ENCODE measurements at regions not wholly inside any gene's neighbourhood (a gene's known extent, or its start where the extent isn't known, plus 50 kb on each side); places are given as distances from the start of the nearest gene placed in this dataset.

DNA sequence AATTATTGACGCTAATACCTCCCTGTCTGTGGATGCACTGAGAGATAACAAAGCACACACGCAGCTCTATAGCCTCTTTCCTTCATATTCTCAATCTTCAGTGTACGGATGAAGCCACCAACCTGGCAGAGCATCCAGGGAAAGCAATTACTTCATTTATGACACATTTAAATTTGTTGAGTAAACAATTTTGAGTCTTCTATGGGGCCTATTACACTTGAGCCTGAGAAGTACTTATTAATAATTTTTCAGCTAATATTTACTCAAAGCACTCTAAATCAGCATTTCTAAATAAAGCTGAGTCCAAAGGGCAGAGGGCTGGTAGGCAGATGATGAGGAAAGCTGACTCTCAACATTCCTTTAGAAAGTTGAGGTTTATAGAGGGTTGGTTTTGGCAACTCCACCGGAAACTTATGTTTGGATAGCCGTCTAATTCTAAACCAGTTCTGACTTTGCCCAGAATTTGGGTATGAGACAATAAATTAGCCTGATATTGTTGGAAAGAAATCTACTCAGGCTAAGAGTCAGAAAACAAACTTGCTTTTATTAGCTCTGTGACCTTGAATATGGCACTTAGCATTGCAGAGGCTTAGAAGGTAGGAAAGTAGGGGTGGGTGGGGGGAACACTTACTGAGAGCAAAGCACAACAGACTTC, 643.5 kb downstream of the CDH11 start:
- ChIA-PET POLR2A (no interaction called here), CTCF (no interaction called here)
- in situ Hi-C loops (cut with HindIII; ENCODE audit: low pct_unique_long_range_greater_than_20kb, low sequenced_read_pairs): no loop called here
- no TSS peak for BruUV-seq (replicated peaks)
- DNase-seq (ENCODE audit: low read depth, low spot score) (no peak), ATAC-seq (no peak)
- Histone ChIP-seq H3K4me1 (ENCODE audit: control insufficient read depth, insufficient read depth, low read length) (no peaks in the 10 kb centered on the region), H3K4me3 (ENCODE audit: low read depth in 2 of 2, low read length in 2 of 2) (no peak overlapping the region), H3K27ac (ENCODE audit: low read length) (no peak overlapping the region), H3K36me3 (ENCODE audit: control insufficient read depth, insufficient read depth, low read length) (no peaks in the 10 kb centered on the region), H3K27me3 (ENCODE audit: control insufficient read depth, insufficient read depth, low read length) (no peaks in the 10 kb centered on the region), H3K9me3 (ENCODE audit: control insufficient read depth, insufficient read depth, low read depth, low read length) (no peaks in the 10 kb centered on the region)
- intact Hi-C loops (cut with micrococcal nuclease; ENCODE audit: unreplicated experiment): no loop called here
- TF ChIP-seq CTCF (IDR thresholded peaks at IDR 0.05): no peak
- no peak for TF ChIP-seq TCF7L2 (IDR thresholded peaks at IDR 0.05; ENCODE audit: low read depth, low read length)
- TF ChIP-seq, protein P1, sequence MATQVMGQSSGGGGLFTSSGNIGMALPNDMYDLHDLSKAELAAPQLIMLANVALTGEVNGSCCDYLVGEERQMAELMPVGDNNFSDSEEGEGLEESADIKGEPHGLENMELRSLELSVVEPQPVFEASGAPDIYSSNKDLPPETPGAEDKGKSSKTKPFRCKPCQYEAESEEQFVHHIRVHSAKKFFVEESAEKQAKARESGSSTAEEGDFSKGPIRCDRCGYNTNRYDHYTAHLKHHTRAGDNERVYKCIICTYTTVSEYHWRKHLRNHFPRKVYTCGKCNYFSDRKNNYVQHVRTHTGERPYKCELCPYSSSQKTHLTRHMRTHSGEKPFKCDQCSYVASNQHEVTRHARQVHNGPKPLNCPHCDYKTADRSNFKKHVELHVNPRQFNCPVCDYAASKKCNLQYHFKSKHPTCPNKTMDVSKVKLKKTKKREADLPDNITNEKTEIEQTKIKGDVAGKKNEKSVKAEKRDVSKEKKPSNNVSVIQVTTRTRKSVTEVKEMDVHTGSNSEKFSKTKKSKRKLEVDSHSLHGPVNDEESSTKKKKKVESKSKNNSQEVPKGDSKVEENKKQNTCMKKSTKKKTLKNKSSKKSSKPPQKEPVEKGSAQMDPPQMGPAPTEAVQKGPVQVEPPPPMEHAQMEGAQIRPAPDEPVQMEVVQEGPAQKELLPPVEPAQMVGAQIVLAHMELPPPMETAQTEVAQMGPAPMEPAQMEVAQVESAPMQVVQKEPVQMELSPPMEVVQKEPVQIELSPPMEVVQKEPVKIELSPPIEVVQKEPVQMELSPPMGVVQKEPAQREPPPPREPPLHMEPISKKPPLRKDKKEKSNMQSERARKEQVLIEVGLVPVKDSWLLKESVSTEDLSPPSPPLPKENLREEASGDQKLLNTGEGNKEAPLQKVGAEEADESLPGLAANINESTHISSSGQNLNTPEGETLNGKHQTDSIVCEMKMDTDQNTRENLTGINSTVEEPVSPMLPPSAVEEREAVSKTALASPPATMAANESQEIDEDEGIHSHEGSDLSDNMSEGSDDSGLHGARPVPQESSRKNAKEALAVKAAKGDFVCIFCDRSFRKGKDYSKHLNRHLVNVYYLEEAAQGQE (IDR thresholded peaks at IDR 0.05; ENCODE audit: insufficient read depth in 1 of 2, low read depth in 2 of 2, low read length in 1 of 2): no peak

DNA sequence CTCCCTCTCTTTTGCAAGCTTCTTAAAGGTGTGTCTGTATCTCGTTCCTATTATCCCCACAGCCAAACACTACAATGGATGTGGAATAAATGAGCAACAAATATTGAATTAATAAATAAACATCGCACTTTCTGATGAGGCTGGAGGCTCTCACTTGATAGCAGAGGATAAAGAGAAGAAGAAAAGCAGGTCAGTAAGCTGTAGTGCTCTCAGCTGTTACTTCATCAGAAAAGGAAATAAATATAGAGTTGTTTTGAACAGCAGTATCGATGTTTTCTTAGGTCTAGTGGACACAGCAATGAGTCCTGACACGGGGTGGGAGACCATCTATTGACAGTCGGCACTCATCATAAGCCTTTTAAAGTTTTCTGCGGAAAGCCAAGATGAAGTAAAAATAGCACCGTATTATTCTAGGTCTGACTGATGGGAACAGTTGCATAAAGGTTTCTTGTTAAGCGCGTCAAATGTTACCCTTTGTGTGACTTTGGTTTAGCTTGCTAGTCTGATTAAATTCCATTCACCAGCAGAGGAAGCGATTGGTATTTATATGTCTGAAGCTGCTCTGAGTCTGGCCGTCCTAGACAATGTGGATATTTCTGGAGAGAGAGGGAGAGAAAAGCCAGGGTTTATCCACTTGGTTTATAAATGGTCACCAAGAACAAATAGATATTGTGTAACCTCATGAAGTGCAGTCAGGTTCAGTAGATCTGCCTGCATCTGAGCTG, 646.1 kb downstream of the CDH11 start:
- Histone ChIP-seq H3K9me3 (ENCODE audit: control insufficient read depth, insufficient read depth, low read depth, low read length) (no peaks in the 10 kb centered on the region), H3K27me3 (ENCODE audit: control insufficient read depth, insufficient read depth, low read length) (no peaks in the 10 kb centered on the region), H3K36me3 (ENCODE audit: control insufficient read depth, insufficient read depth, low read length) (no peaks in the 10 kb centered on the region), H3K27ac (ENCODE audit: low read length) (no peak overlapping the region), H3K4me3 (ENCODE audit: low read depth in 2 of 2, low read length in 2 of 2) (no peak overlapping the region), H3K4me1 (ENCODE audit: control insufficient read depth, insufficient read depth, low read length) (no peaks in the 10 kb centered on the region)
- POLR2A ChIA-PET: no interaction called here
- intact Hi-C loops (cut with micrococcal nuclease; ENCODE audit: unreplicated experiment): no loop called here
- in situ Hi-C loops (cut with HindIII; ENCODE audit: low pct_unique_long_range_greater_than_20kb, low sequenced_read_pairs): no loop called here
- no peak for TF ChIP-seq CTCF (IDR thresholded peaks at IDR 0.05)
- TF ChIP-seq POLR2AphosphoS5 (IDR thresholded peaks at IDR 0.05; ENCODE audit: low read depth, low read length): no peak
- TF ChIP-seq, protein P1 (IDR thresholded peaks at IDR 0.05; ENCODE audit: insufficient read depth in 1 of 2, low read depth in 2 of 2, low read length in 1 of 2): no peak
- no peak for TF ChIP-seq TCF7L2 (IDR thresholded peaks at IDR 0.05; ENCODE audit: low read depth, low read length)
- no peak for TF ChIP-seq SIN3A (IDR thresholded peaks at IDR 0.05; ENCODE audit: borderline replicate concordance, insufficient read depth, low read depth, low read length)
- no TSS peak for BruUV-seq (replicated peaks)
- CTCF ChIA-PET: no interaction called here
- ATAC-seq: no peak
- no peak for DNase-seq (ENCODE audit: low read depth, low spot score)
